Adrenal gland (tissue), 5 donors: ENCODE measurements at regions not wholly inside any gene's neighbourhood (a gene's known extent, or its start where the extent isn't known, plus 50 kb on each side); places are given as distances from the start of the nearest gene placed in this dataset.

Source experiments
- CTCF ChIP-seq, 6 experiments: fragments of 450-650 bp in 4 of 6; fragments of 200-600 bp in 2 of 6; sonication (generic) in 1 of 6; IDR thresholded peaks; 1 replicate in 5 of 6; 2 replicates in 1 of 6; pipeline versions ENCODE4 v1.5.1 to v1.8.0; 2016 to 2021; ENCODE audit warnings: antibody characterized with exemption in 6 of 6, mild to moderate bottlenecking in 2 of 6, moderate library complexity in 1 of 6
- POLR2A ChIP-seq, 2 donors: fragments of 450-650 bp; IDR thresholded peaks; one replicate each; pipeline ENCODE4 v1.6.1; 2017; ENCODE audit warnings: antibody characterized with exemption in 2 of 2, mild to moderate bottlenecking in 2 of 2, moderate library complexity in 1 of 2
- donor health status: DM: no; HTN: no; CAD: no.

GRCh38 chr18:68462766-68463165 lies 252.1 kb downstream of the TMX3 start:
- TF ChIP-seq CTCF (IDR thresholded peaks at IDR 0.05): no peak
- TF ChIP-seq POLR2A (IDR thresholded peaks at IDR 0.05): no peak
